ENCODE measurements at regions not wholly inside any gene's neighbourhood (a gene's known extent, or its start where the extent isn't known, plus 50 kb on each side); places are given as distances from the start of the nearest gene placed in this dataset.
"Not testable (repeated sequence)": the region's sequence is repeated elsewhere in the genome, so short reads cannot be mapped to it uniquely, and the experiment has no call there.

- DNase-seq (ENCODE audit: low spot score) = no peak
Measured at GRCh38 chr18:30450927-30451326, 591.6 kb downstream of the DSC3 start.

GRCh38 chr18:30446605-30447004, 595.9 kb downstream of the DSC3 start:
- DNase-seq (ENCODE audit: low spot score) = no peak

- no peak for DNase-seq (ENCODE audit: low spot score)
Measured at GRCh38 chr18:30444544-30444943, 598.0 kb downstream of the DSC3 start.

GRCh38 chr18:30440351-30440750, 602.2 kb downstream of the DSC3 start:
- DNase-seq (ENCODE audit: low spot score) = no peak

- DNase-seq (ENCODE audit: low spot score) = no peak
Measured at GRCh38 chr18:30439174-30439573, 603.4 kb downstream of the DSC3 start.

- no peak for DNase-seq (ENCODE audit: low spot score)
Measured at GRCh38 chr18:30432349-30432748, 610.2 kb downstream of the DSC3 start.

GRCh38 chr18:30419399-30419798, 623.1 kb downstream of the DSC3 start:
- not testable (repeated sequence) for DNase-seq (ENCODE audit: low spot score)

GRCh38 chr18:30415903-30416302, 626.6 kb downstream of the DSC3 start:
- no peak for DNase-seq (ENCODE audit: low spot score)

- no peak for DNase-seq (ENCODE audit: low spot score)
Measured at GRCh38 chr18:30409120-30409519, 633.4 kb downstream of the DSC3 start.

GRCh38 chr18:30406728-30407127, 635.8 kb downstream of the DSC3 start:
- DNase-seq (ENCODE audit: low spot score) = no peak

GRCh38 chr18:30405038-30405437, 637.5 kb downstream of the DSC3 start:
- no peak for DNase-seq (ENCODE audit: low spot score)

GRCh38 chr18:30404422-30404821, 638.1 kb downstream of the DSC3 start:
- DNase-seq (ENCODE audit: low spot score) = peak; percentile 16

GRCh38 chr18:30403278-30403677, 639.3 kb downstream of the DSC3 start:
- no peak for DNase-seq (ENCODE audit: low spot score)

GRCh38 chr18:30387401-30387800, 655.1 kb downstream of the DSC3 start:
- DNase-seq (ENCODE audit: low spot score) = no peak

GRCh38 chr18:30386624-30387023, 655.9 kb downstream of the DSC3 start:
- no peak for DNase-seq (ENCODE audit: low spot score)

GRCh38 chr18:30385684-30386083, 656.9 kb downstream of the DSC3 start:
- DNase-seq (ENCODE audit: low spot score) = no peak

GRCh38 chr18:30381826-30382225, 660.7 kb downstream of the DSC3 start:
- DNase-seq (ENCODE audit: low spot score) = no peak

GRCh38 chr18:30378097-30378496, 664.4 kb downstream of the DSC3 start:
- no peak for DNase-seq (ENCODE audit: low spot score)

GRCh38 chr18:30376515-30376914, 666.0 kb downstream of the DSC3 start:
- no peak for DNase-seq (ENCODE audit: low spot score)

GRCh38 chr18:30361864-30362540, 680.5 kb downstream of the DSC3 start:
- DNase-seq (ENCODE audit: low spot score) = no peak

GRCh38 chr18:30359521-30359920, 683.0 kb downstream of the DSC3 start:
- DNase-seq (ENCODE audit: low spot score) = no peak

- peak; percentile 70 for DNase-seq (ENCODE audit: low spot score)
Measured at GRCh38 chr18:30358555-30358954, 684.0 kb downstream of the DSC3 start.

GRCh38 chr18:30352551-30353168, 689.9 kb downstream of the DSC3 start:
- DNase-seq (ENCODE audit: low spot score) = no peak

GRCh38 chr18:30350263-30350662, 692.3 kb downstream of the DSC3 start:
- DNase-seq (ENCODE audit: low spot score) = no peak
